ENCODE measurements at regions not wholly inside any gene's neighbourhood (a gene's known extent, or its start where the extent isn't known, plus 50 kb on each side); places are given as distances from the start of the nearest gene placed in this dataset.
"Not testable (repeated sequence)": the region's sequence is repeated elsewhere in the genome, so short reads cannot be mapped to it uniquely, and the experiment has no call there.

DNA sequence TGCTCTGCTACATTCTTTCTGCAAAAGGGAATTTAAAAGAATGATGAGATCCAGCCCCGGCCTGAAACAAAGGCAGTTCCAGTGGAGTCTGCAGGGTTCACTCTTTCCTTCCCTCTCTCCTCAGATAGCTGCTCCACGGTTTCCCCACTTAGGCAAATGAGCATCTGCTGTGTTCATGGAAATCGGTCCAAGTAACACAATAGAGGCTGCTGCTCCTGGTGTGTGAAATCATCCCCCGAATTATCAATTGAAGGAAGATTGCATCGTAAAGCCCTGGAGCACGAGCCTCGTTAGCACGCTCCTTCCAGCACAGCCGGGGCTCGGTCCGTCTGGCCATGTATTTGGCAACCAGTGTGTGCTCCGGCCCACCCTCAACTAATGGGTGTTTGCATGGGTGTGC is 108.3 kb upstream of the DPP6 start:
- DNase-seq (ENCODE audit: low spot score), result no peak

DNA sequence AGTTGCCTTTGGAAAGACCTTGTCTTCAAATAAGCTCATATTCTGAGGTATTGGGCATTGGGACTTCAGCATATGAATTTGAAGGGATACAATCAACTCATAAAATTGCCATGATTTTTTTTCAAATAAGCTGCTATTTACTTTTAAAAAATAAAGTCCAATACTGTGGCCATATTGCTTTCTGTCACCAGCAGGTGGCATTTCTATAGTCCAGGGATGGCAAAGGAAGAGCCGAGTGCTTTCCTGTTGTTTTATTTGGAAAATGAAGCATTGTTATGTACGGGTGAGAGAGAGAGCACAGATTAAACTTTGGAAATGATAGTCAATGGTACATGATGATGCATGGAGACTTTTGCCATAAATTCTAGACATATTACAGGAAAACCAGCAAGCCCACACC is 104.1 kb upstream of the DPP6 start:
- no peak for DNase-seq (ENCODE audit: low spot score)

DNA sequence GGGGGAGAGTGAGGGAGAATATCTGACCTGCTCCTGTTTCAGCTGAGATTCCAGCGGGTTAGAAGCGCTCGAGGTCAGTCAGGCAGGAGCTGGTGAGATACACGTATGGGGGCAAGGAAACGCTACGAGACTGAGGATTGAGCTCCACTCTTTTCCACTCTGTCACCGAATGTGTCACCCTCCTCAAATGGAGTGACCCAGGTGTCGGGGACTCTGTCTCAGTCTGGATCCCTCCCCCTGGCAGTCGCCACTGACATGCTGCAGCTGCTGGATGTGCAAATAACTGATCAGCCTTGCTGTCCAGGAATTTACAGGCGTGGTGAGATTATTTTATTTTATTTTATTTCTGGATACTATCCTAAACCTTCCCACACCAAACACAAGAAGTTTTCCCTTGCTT is 100.9 kb upstream of the DPP6 start:
- DNase-seq (ENCODE audit: low spot score), result no peak

DNA sequence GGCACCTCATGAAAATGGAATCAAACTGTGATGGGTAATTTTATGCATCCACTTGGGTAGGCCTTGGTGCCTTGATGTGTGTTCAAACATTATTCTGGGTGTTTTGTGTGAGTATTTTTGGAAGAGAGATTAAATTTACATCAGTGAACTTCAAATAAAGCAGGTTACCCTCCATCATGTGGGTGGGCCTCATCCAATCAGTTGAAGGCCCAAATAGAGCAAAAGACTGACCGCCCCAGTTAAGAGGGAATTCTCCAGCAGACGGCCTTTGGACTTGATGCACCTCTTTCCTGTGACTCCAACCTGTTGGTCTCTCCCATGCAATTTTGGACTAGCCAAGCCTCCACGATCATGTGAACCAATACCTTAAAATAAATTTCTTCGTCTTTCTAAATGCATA is 97.7 kb upstream of the DPP6 start:
- no peak for DNase-seq (ENCODE audit: low spot score)

DNA sequence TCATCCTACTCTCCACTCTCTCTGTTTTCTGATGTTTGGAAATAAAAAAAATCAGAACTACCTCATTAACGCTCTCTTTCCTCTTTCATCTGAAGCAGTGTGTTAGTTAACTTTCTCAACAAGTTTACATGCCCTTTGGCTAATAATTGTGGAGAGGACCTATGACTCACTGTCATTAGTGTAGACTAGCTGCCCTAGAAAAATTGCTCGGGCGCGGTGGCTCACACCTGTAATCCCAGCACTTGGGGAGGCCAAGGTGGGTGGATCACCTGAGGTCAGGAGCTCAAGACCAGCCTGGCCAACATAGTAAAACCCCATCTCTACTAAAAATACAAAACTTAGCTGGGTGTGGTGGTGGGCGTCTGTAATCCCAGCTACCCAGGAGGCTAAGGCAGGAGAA is 94.5 kb upstream of the DPP6 start:
- not testable (repeated sequence) for DNase-seq (ENCODE audit: low spot score)

DNA sequence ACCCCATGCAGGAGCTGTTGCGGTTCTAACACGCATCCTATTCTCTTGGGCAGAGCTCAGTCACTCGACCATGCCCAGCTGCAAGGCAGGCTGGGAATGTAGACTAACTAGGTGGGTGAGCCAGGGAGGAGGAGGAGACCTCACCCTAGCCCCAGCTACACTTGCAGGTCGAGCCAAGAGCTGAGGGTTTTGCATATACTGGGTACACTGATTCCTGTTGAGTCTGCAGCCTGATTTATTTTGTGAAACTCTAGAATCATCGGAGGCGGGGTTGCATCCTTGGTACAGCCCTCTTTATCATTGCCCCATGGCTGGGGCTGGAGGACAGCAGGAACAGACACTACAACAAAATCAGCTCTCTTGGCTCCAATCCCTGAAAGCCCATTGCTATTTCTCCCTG is 93.8 kb upstream of the DPP6 start:
- not testable (repeated sequence) for DNase-seq (ENCODE audit: low spot score)

DNA sequence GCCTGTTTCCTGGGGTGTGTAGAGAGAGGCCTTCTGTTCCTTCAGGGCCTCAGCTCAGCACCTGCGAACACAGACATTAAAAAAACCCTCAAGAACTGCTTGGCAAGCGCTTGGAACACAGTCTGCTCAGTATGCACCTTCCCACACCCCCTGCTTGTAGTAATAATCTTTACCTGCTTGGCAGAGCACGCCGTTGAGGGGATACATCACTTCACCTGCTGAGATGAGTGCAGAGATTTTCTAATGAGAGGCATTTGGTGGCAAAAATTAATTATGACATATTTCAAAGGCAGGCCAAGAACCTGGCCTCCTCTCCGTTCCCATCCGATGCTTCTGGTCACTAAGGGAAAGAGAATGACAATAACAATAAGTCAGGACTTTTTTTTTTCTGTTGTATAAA is 93.4 kb upstream of the DPP6 start:
- not testable (repeated sequence) for DNase-seq (ENCODE audit: low spot score)

DNA sequence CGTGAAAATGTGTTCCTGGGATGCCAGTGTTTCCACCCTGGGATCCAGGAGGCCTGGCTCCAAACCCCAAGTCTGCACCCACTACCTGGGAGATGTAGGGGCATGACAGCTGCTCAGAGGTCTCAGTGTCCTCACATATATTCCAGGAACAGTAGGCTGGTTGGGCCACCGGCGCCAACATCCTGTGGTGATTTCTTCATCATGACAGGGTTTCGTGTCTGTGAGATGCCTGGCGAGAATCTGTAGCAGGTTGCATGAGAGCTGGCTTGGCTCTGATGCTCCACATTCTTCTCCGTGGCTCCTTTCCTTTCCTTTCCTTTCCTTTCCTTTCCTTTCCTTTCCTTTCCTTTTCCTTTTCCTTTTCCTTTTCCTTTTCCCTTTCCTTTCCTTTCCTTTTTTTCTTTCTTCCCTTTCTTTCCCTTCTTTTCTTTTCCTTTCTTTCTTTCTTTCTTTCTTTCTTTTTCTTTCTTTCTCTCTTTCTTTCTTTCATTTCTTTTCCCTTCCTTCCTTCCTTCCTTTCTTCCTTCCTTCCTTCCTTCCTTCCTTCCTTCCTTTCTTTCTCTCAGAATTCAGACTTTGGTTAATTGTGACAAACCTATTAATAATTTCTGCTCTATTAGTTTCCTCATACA is 87.6 kb upstream of the DPP6 start:
- not testable (repeated sequence) for DNase-seq (ENCODE audit: low spot score)

DNA sequence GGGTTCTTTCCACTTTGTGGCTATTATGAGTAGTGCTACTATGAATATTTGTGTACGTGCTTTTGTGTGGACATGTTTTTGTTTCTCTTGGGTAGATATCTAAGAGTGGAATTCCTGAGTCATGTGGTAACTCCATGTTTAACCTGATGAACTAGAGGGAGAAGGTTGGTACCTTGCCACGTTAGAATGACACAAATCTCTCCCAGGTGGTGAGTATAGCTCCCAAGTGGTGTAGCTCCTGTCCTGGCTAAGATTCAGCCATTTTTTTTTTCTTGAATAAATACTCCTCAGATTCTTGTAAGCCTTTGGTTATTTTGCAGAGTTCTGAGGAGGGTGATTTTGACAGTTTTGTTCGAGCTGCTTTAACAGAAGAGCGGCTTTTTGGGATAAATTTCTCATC is 83.2 kb upstream of the DPP6 start:
- DNase-seq (ENCODE audit: low spot score), result not testable (repeated sequence)

DNA sequence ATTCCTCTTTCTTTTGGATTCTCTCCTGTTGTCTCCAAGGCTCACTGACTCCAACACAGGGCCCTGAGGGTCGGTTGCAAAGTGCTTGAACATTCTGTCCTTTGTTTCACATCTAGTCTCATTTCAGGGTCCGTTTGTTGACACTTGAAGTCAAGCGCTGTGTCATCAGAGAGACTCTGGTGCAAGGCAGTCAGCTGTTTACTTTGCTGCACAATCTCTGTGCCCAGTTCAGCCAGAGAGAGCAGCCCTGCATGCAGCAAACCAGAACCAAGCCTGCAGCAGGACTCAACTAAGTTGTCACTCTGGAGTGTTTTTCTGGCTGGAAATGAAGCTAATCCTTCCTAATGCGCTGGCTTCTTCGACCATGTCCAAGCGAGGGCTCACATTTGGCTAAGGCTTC is 77.6 kb upstream of the DPP6 start:
- DNase-seq (ENCODE audit: low spot score), result not testable (repeated sequence)

DNA sequence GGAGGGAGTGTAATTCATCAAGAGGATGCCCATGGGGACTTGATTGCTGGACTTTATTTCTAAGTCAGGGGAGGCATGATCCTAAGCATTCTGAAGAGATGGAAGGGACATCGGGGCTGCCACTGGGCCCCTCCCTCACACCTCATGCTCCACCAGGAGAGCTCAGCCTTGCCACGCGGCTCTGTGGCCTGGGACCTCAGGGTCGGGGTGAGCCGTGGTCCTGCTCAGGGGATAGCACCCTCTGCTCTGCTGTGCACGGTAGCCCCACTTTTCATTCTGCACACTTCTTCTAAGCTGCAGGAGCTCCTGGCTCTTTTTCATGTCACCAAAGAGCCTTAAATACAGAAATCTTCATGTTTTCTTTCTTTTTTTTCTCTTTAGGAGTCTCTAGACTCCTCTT is 75.5 kb upstream of the DPP6 start:
- not testable (repeated sequence) for DNase-seq (ENCODE audit: low spot score)

DNA sequence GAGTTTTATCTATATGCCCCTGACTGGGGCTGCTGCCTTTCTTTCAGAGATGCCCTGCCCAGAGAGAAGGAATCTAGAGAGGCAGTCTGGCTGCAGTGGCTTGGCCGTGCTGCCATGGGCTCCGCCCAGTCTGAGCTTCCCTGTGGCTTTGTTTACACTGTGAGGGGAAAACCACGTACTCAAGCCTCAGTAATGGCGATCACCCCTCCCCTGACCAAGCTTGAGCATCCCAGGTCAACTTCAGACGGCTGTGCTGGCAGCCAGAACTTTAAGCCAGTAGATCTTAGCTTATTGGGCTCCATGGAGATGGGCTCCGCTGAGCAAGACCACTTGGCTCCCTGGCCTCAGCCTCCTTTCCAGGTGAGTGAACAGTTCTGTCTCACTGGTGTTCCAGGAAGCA is 69.0 kb upstream of the DPP6 start:
- DNase-seq (ENCODE audit: low spot score), result not testable (repeated sequence)

DNA sequence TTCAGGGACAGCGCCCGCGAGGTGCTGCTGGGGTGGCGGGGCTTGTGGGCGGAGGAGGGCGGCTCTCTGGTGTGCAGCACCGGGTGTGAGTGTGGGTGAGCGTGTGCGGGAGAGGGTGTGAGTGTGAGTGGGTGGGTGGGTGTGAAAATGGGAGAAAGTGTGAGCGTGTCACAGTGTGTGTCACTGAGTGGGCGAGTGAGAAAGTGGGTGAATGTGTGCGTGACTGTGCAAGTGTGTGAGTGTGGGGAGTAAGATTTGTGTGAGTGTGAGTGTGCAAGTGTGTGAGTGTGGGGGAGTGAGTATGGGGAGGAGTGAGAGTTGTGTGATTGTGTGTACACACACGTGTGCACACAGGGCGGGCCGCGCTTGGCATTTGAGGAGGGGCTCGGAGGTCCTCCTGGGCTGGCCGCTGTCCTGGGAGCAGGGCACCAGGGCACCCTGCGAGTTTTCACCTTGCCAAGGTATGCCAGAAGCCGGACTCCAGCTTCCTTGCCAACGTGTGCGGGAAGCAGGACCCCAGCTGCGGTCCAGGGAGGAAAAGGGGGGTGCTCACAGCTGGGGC is 63.1 kb upstream of the DPP6 start:
- DNase-seq (ENCODE audit: low spot score), result not testable (repeated sequence)

DNA sequence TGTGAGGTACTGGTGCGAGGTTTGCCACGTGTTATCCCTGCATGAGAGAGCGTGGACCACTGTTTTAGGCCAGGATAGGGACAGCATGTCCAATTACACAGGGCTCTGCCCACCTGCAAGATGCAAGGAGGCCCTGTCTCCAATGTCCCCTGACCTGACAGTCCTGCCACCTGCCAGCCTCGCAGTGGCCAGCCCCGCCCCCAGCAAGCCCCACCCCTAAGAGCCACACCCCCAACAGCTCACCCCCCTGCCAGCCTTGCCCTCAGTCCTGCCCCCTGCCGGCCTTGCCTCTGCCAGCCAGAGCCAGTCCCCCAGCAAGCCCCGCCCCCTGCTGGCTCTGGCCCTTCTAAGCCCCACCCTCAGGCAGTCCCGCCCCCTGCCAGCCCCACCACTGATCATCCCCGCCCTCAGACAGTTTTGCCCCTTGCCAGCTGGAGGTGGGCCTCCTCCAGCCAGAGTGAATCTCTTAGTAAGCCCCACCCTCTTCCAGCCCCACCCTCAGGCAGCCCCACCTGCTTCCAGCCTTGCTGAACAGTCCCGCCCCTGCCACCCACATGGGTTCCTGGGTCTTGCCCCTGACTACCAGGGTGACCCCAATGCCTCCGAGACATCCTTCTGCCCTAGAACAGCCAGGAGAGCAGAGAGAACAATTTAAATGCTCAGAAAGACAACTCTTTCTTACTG is 62.3 kb upstream of the DPP6 start:
- not testable (repeated sequence) for DNase-seq (ENCODE audit: low spot score)

DNA sequence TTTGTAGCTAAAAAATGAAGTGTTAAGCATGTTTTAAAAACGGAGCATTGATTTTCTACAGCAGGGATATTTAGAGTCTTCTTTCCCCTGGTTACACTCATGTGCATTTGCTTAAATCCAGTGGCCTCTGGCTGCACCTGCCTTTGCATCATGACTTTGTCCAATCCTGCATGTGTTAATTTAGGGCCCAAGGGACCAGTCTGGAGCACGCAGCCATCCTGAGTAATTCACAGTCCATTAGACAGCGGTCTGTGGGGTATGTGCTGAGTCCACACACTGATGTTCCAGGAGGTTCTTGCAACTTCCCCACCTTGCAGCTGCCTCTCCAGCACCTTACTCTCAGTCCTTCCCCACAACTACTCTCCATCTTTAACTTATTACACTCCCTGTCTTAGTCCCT is 60.7 kb upstream of the DPP6 start:
- DNase-seq (ENCODE audit: low spot score), result not testable (repeated sequence)

DNA sequence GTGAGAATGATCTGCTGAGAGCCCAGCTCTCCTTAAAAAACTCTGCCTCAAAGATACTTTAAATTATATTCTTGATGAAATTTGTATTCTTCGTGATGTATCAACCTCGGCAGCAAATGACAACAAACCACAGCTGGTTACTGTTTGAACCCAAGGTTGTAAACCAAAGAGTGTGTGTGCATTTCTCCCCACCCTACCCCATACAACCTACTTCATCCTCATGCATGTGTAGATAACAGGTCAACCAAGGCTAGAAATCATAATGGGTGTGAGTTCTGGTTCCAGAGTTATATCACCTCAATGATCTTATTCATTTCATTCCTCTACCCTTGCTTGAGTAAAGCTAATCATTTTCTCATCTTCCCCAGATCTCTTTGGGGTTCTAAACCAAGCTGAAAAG is 58.8 kb upstream of the DPP6 start:
- not testable (repeated sequence) for DNase-seq (ENCODE audit: low spot score)

DNA sequence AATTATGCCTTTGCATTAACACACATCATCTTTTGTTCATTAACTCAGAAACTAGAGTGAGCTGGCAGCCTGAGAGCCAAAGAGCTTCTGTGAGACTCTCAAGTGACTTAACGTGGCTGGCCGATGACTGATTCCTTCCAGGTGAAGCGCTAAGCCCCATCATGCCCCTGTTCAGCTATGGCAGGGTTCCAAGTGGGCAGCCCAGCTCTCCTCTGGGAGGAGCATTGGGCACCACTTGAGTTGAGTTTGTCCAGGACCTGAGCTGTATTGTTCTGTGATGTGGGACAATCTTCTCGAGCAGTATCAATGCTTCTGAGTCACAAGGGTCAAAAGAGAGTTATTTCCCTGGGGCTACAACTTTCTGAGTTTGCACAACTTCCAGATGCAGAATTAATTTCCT is 53.3 kb upstream of the DPP6 start:
- DNase-seq (ENCODE audit: low spot score), result not testable (repeated sequence)
